ENCODE measurements at regions not wholly inside any gene's neighbourhood (a gene's known extent, or its start where the extent isn't known, plus 50 kb on each side); places are given as distances from the start of the nearest gene placed in this dataset.
"Not testable (repeated sequence)": the region's sequence is repeated elsewhere in the genome, so short reads cannot be mapped to it uniquely, and the experiment has no call there.

GRCh38 chrY:19051021-19051420 is 277.5 kb upstream of the HSFY2 start:
- peak; percentile 61 for DNase-seq

DNA sequence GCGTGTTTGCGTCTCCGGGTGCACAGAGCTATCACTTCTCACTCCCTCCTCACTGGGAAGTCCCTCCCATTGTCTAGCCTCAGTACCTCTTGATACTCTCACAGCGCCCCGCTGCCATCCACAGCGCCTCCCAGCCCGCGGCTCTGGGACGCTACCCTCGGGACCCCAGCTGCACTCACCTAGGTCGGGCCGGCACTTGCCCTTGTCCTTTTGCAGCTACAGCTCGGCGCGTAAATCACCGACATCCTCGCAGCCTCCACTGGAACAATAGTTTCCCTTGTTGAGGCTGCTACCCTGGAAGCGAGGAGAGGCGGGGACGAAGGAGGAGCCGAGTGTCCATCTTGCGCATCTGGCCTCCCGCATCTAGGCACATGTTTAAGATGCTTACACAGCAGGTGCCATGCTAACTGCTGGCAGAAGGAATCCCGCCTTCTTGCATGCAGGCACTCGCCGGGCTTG is 269.5 kb upstream of the HSFY2 start:
- DNase-seq, result no peak

GRCh38 chrY:19042306-19042958 is 268.9 kb upstream of the HSFY2 start:
- DNase-seq, result no peak

- DNase-seq, result no peak
Measured at GRCh38 chrY:19026631-19027030, 253.1 kb upstream of the HSFY2 start.

DNA sequence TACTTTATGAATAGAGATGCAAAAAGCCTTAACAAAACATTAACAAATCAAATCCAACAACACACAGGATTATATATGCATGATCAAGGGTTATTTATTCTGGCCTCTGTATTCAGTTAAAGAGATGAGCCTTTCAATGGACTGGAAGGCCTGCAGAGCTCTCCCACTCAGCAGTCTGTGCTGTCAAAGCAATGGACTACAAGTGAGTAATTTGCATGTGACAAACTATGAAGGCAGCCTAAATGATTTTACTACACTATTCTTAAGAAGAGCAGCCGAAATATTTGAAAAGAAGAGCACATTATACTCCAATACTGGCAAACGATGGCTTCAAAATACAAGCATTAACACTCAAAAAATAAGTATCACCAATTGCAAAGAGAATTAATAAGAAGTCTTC is 250.4 kb upstream of the HSFY2 start:
- DNase-seq, result no peak

DNA sequence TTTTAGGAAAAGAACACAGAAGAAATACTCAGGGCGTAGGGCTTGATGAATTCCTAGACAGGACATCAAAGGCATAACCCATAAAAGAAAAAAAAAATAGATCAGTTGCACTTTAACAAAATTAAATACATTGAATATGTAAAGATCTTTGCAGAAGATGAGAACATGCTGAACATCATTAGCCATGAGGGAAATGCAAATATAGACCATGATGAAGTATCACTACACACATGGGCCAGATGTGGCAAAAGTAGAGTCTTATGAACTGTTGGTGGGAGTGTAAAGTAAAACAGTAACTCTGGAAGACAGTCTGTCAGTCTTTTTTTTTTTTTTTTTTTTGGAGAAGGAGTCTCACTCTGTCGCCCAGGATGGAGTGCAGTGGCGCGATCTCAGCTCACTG is 246.7 kb upstream of the HSFY2 start:
- DNase-seq, result no peak

DNA sequence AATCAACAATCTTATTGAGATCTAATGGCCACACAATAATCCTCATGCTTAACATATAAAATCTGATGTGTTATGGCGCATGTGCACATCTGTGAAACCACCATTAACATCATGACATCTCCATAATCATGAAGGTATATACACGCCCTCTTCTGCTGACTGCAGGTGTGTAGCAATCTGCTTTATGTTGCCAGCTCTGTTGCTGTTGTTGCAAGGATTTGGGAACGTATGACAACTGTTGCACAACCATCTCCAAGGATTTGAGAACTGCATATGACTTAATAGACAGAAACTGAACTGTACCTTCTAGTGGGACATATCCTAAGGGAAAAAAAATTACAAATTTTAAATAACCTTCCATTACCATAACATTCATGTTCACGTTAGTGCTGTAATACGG is 243.5 kb upstream of the HSFY2 start:
- no peak for DNase-seq

DNA sequence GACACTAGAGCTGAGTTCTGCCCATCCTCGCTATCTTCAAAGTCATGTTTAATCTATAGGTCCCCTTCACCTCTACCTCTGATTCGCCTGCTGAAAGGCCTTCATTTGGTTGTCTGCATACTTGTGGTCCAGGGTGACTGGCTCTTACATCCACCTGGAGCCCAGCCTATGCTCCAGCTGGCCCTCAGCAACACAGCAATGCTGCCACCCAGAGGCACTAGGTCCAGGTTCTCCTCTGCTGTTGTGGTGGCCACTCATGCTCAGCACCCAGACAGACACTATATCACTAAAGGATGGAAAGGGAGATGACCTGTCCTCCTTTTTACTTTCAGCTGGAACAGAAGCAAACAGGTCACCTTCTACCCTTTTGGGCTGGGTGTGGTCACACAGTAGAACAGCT is 242.3 kb upstream of the HSFY2 start:
- no peak for DNase-seq

DNA sequence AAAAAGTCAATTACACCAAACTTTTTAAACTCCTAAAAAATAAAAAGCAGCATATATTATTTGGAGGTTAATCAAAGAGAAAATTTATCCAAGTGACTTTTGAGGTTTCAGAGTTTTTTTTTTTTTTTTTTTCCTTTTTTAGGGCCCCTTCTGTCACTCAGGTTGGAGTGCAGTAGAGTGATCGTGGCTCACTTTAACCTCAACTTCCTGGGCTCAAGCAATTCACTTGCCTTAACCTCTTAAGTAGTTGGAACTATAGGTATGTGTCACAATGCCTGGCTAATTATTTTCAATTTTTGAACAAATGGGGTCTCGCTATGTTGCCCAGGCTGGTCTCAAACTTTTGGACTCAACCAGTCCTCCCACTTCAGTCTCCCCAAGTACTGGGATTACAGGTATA is 241.7 kb upstream of the HSFY2 start:
- DNase-seq, result no peak

DNA sequence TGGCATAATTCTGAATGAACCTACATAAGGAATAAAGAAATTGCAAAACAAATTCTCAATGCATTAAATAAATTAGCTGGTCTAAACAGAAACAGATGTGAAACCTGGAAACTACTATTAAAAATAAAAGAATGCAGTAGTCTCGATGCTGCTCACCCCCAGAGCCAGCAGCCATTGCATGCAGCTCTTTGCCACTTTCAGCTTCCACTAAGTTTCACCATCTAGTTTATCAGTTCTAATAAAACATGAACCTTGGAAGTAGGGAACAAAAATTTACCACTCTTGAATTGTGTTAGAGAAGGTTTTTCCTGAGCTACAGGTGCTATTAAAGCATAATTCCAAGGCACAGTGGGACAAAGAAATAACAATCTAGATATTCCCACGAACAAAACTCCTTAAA is 239.4 kb upstream of the HSFY2 start:
- peak; percentile 1 for DNase-seq

- DNase-seq, result no peak
Measured at GRCh38 chrY:19011605-19012090, 238.1 kb upstream of the HSFY2 start.

DNA sequence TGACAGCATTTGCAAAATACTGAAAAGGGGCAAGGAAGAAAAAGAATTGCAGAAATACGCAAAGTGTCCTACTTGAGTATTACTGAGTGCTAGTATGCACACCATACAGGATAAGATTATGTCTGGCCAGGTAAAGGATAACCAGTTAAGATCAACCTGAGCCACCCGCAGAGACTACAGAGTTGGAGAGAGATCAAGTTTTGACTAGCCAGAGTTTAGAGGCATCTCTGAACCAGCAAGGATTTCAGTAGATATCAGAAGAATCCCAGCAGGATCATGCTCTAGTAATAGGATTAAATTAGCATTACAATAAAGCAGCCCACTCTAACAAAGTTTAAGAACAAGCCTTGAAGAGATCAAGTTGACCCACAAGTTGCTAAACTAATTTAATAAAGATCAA is 232.7 kb upstream of the HSFY2 start:
- DNase-seq, result no peak

- DNase-seq, result no peak
Measured at GRCh38 chrY:19005579-19005978, 232.0 kb upstream of the HSFY2 start.

GRCh38 chrY:18997635-18998240 is 224.2 kb upstream of the HSFY2 start:
- peak; percentile 12 for DNase-seq

- DNase-seq, result no peak
Measured at GRCh38 chrY:18993480-18993879, 219.9 kb upstream of the HSFY2 start.

- not testable (repeated sequence) for DNase-seq
Measured at GRCh38 chrY:18992684-18993083, 219.1 kb upstream of the HSFY2 start.

GRCh38 chrY:18989356-18989755 is 215.8 kb upstream of the HSFY2 start:
- DNase-seq, result peak; percentile 7

DNA sequence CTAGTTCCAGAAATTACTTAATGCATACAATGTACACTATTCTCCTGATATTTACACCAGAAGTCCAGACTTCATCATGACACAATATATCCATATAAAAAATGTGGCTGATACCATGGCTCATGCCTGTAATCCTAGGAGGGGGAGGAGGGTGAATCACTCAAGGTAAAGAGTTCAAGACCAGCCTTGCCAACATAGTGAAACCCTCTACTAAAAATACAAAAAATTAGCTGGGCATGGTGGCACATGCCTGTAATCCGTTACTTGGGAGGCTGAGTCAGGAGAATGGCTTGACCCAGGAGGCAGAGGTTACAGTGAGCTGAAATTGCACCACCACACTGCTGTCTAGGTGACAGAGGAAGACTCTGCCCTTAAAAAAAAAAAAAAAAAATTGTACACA is 192.5 kb upstream of the HSFY2 start:
- no peak for DNase-seq

- DNase-seq, result peak; percentile 75
Measured at GRCh38 chrY:18958846-18959245, 185.3 kb upstream of the HSFY2 start.

- DNase-seq, result peak; percentile 7
Measured at GRCh38 chrY:18951657-18952435, 178.3 kb upstream of the HSFY2 start.

- DNase-seq, result no peak
Measured at GRCh38 chrY:18951019-18951418, 177.5 kb upstream of the HSFY2 start.

DNA sequence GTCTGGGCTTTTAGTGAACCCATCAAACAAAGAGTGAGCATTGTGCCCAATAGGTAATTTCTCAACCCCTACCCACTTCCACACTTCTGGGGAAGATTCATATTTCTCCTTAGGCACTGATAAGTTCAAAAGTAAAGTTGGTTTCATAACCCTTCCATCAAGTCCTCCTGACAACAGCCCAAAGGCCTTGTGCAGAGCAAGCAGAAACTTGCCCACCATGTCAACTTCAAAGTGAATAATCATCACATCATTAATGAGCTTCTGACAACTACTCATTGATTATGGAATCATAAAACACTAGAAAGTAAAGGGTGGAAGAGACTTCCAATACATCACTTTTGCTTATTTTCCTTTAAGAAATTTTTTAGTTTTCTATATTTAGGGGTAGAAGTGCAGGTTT is 163.3 kb upstream of the HSFY2 start:
- DNase-seq, result no peak

DNA sequence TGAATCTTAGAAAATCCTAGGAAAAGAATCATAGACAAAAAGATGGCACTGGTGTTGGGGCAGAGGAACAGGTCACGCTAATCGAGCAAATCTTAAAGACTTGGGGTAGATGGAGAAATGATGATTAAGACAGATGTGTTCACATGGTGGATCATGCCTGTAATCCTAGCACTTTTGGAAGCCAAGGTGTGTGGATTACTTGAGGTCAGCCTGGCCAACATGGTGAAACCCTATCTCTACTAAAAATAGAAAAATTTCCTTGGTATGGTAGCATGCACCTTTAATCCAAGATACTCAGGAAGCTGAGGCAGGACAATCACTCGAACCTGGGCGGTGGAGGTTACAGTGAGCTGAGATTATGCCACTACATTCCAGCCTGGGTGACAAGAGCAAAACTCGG is 145.7 kb upstream of the HSFY2 start:
- no peak for DNase-seq

DNA sequence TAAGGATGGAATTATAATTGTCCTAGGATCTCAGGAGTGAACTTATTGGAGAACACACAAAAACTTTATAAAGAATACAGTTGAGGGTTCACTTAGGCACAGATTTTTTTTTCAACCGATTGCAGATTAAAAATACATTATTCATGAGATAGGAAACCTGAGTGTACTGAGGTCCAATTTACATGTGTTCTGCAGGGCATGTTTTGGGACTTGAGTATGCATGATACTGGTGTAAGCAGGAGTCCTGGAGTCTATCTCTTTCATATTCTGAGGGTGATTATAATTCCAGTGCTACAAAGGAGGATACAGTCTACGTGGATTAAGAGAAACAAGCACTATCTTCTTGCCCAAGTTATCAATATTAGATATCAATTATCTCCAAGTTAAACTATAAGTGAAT is 139.3 kb upstream of the HSFY2 start:
- no peak for DNase-seq
